ENCODE measurements at regions not wholly inside any gene's neighbourhood (a gene's known extent, or its start where the extent isn't known, plus 50 kb on each side); places are given as distances from the start of the nearest gene placed in this dataset.

DNA sequence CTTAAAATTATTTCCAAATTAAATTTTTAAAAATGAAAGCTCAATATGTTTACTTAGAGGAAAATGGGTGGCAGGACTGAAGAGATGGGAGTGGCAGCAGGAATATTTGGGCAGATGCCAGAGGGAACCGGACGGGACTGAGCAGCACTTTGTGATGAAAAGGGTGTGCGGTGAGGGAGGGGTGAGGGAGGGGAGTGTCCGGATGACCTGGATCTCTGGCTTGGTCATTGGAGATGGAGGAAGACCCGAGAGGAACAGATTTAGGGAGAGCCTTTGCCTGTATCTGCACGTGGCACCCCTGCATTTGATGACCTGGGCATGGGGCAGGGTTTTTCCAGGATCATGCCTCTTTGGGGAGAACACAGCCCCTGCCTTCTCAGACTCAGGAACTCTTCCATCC, 201.1 kb upstream of the MVB12B start:
- peaks cover 44% of the 10 kb centered on the region for H3K27me3 Mint-ChIP-seq (ENCODE audit: unreplicated experiment)

DNA sequence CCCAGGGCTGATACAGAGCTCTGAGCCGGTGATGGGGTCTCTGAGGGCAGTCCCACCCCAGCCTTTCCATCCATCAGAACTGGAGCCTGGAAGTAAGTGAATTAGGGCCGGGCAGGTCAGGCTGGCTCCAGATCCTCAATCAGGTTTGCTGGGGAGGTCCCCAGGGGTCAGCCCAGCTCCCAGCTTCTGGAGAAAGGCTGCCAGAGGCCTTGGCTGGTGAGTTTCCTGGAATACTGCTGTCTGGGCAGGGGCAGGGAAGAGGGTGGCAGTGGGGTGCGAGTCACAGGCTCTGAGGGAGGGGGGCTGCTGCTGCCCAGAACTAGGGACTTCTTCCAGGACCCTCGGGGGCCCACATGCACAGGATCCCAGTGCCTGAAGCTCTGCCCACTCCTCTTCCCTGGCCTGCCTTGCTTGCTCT, 200.6 kb upstream of the MVB12B start:
- H3K27me3 Mint-ChIP-seq (ENCODE audit: unreplicated experiment): peaks cover 44% of the 10 kb centered on the region

More for the DNA sequence above, 201.1 kb upstream of the MVB12B start:
- Mint-ChIP-seq H3K27ac (ENCODE audit: unreplicated experiment) (no peak overlapping the region), H3K36me3 (ENCODE audit: unreplicated experiment) (no peaks in the 10 kb centered on the region), H3K4me3 (ENCODE audit: unreplicated experiment) (no peak overlapping the region), H3K9me3 (ENCODE audit: unreplicated experiment) (no peaks in the 10 kb centered on the region), H3K4me1 (ENCODE audit: unreplicated experiment) (no peaks in the 10 kb centered on the region)
- peak; percentile 51 for DNase-seq (ENCODE audit: extremely low spot score, unreplicated experiment)
- TF ChIP-seq, protein P1, sequence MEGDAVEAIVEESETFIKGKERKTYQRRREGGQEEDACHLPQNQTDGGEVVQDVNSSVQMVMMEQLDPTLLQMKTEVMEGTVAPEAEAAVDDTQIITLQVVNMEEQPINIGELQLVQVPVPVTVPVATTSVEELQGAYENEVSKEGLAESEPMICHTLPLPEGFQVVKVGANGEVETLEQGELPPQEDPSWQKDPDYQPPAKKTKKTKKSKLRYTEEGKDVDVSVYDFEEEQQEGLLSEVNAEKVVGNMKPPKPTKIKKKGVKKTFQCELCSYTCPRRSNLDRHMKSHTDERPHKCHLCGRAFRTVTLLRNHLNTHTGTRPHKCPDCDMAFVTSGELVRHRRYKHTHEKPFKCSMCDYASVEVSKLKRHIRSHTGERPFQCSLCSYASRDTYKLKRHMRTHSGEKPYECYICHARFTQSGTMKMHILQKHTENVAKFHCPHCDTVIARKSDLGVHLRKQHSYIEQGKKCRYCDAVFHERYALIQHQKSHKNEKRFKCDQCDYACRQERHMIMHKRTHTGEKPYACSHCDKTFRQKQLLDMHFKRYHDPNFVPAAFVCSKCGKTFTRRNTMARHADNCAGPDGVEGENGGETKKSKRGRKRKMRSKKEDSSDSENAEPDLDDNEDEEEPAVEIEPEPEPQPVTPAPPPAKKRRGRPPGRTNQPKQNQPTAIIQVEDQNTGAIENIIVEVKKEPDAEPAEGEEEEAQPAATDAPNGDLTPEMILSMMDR (IDR thresholded peaks at IDR 0.05): no peak

DNA sequence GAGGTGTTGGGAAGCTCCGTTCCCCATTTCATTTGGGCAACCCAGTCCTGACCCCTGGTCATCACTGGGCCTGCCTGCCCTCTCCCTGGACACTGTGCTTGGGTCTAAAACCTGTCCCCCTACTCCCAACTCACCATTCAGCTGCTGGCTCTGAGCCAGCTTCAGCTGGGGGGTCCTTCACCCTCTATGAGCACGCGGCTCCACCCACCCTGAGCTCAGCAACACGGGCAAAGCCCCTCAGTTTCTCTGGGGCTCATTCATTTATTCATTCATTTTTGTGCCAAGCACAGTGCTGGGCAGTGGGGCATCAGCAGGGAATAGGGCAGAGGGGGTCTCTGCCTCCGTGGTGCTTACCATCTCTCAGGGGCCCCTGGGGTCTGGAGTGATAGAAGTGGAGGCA, 199.8 kb upstream of the MVB12B start:
- DNase-seq (ENCODE audit: extremely low spot score, unreplicated experiment): peak; percentile 73
- Mint-ChIP-seq H3K4me1 (ENCODE audit: unreplicated experiment) (no peaks in the 10 kb centered on the region), H3K9me3 (ENCODE audit: unreplicated experiment) (peaks cover under 1% of the 10 kb centered on the region), H3K27me3 (ENCODE audit: unreplicated experiment) (peaks cover 45% of the 10 kb centered on the region), H3K36me3 (ENCODE audit: unreplicated experiment) (no peaks in the 10 kb centered on the region), H3K27ac (ENCODE audit: unreplicated experiment) (no peak overlapping the region), H3K4me3 (ENCODE audit: unreplicated experiment) (no peak overlapping the region)
- TF ChIP-seq, protein P1 (IDR thresholded peaks at IDR 0.05): no peak

More for the DNA sequence above, 200.6 kb upstream of the MVB12B start:
- no peak overlapping the region for H3K4me3 Mint-ChIP-seq (ENCODE audit: unreplicated experiment)
- TF ChIP-seq, protein P1 (IDR thresholded peaks at IDR 0.05): no peak
- peak; percentile 62 for DNase-seq (ENCODE audit: extremely low spot score, unreplicated experiment)
- no peaks in the 10 kb centered on the region for H3K4me1 Mint-ChIP-seq (ENCODE audit: unreplicated experiment)
- no peaks in the 10 kb centered on the region for H3K9me3 Mint-ChIP-seq (ENCODE audit: unreplicated experiment)
- no peaks in the 10 kb centered on the region for H3K36me3 Mint-ChIP-seq (ENCODE audit: unreplicated experiment)
- no peak overlapping the region for H3K27ac Mint-ChIP-seq (ENCODE audit: unreplicated experiment)

DNA sequence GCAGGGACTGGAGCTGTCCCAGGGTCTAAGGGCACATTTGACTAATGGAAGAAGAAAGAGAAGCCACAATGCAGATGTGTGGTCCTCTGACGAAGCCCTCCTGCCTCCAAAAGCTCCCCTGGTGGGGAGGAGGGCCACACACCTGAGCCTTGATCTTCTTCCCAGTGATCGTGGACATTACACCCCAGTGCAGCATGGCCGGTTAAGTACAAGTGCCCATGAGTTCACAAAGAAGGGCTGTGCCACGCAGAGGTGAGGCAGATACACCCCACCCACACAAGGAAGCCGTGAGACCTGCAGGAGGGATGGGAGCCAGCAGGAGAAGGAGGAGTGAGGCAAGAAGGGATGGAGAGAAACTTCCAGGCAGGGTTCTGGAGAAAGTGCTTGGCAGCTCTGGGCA, 199.0 kb upstream of the MVB12B start:
- H3K36me3 Mint-ChIP-seq (ENCODE audit: unreplicated experiment): no peaks in the 10 kb centered on the region
- TF ChIP-seq, protein P1 (IDR thresholded peaks at IDR 0.05): no peak
- peaks cover 8% of the 10 kb centered on the region for H3K9me3 Mint-ChIP-seq (ENCODE audit: unreplicated experiment)
- no peaks in the 10 kb centered on the region for H3K4me1 Mint-ChIP-seq (ENCODE audit: unreplicated experiment)
- H3K4me3 Mint-ChIP-seq (ENCODE audit: unreplicated experiment): no peak overlapping the region
- H3K27me3 Mint-ChIP-seq (ENCODE audit: unreplicated experiment): peaks cover 47% of the 10 kb centered on the region
- no peak overlapping the region for H3K27ac Mint-ChIP-seq (ENCODE audit: unreplicated experiment)
- peak; percentile 66 for DNase-seq (ENCODE audit: extremely low spot score, unreplicated experiment)

DNA sequence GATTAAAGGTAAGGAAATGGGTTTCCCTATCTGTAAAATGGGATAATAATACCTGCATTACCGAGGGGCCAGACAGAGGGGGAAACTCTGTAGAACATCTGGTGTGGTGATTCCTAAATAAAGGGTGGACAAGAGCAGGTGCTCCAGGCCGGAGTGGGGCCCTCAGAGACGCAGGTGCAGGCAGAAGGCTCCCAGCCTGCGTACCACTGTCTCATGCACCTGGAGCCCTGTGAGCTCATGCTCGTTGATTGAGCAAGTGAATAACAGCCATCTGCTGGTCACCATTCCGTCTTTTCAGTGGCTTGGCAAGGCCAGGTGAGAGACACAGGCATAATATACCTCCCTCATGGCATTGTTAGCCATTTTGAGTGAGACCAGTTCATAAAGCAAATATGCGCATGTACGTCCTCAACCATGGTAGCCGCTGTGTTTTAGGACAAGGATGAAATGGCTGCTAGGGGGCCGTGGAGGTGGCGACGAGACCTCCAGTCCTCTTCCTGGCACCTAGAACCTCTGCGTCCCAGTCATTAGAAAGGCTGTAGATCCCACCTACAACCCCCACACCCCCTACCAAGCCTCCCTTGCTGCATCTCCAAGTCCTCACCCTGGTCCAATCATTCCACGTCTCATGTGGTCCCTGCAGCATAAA, 198.0 kb upstream of the MVB12B start:
- Mint-ChIP-seq H3K4me3 (ENCODE audit: unreplicated experiment) (no peak overlapping the region), H3K36me3 (ENCODE audit: unreplicated experiment) (no peaks in the 10 kb centered on the region), H3K27ac (ENCODE audit: unreplicated experiment) (no peak overlapping the region), H3K4me1 (ENCODE audit: unreplicated experiment) (no peaks in the 10 kb centered on the region), H3K27me3 (ENCODE audit: unreplicated experiment) (peaks cover 48% of the 10 kb centered on the region), H3K9me3 (ENCODE audit: unreplicated experiment) (peaks cover 14% of the 10 kb centered on the region)
- TF ChIP-seq, protein P1 (IDR thresholded peaks at IDR 0.05): no peak
- peak; percentile 69 for DNase-seq (ENCODE audit: extremely low spot score, unreplicated experiment)
